Activated CD4-positive, alpha-beta T cell treated with anti-CD3 and anti-CD28 coated beads for 24 hours (primary cell): ENCODE measurements at regions not wholly inside any gene's neighbourhood (a gene's known extent, or its start where the extent isn't known, plus 50 kb on each side); places are given as distances from the start of the nearest gene placed in this dataset.
"Not testable (repeated sequence)": the region's sequence is repeated elsewhere in the genome, so short reads cannot be mapped to it uniquely, and the experiment has no call there.

ENCODE experiments used
- DNase-seq, 2 donors: peaks; one replicate each; pipeline ENCODE4 v3.0.0-alpha.2; 2020; ENCODE audit warnings: low read depth in 2 of 2

DNA sequence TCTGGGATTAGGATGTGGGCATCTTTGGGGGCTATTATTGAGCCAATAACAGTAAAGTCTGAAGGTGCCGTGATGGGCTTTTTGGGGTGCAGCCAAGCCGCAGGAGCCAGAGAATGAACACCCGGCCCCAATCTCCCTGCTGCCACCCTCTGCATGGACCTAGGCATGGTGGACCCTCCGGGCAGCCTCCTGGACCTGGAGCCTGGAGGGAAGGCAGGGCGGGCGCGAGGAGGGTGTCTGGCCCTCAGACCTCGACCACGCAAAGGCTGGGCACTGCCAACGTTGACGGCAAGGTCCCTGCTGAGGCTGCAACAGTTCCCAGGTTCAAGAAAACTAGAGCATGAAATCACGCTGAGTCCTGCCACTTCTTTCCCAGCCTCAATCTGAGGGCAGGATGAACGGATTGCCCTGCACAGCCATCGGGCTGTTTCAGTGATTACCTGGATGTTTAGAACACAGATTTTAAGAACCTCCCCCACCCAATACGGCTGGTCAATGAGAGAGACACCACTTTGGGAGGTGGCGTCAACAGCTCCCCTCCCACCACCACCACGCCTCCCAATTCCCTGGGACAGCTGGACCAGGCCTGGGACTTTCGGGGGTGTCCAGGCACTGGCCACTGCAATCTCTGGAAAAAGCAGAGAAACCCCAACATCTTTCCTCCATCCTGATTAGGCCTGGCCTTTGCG lies 147.4 kb downstream of the NPIPB11 start:
- not testable (repeated sequence) for DNase-seq

DNA sequence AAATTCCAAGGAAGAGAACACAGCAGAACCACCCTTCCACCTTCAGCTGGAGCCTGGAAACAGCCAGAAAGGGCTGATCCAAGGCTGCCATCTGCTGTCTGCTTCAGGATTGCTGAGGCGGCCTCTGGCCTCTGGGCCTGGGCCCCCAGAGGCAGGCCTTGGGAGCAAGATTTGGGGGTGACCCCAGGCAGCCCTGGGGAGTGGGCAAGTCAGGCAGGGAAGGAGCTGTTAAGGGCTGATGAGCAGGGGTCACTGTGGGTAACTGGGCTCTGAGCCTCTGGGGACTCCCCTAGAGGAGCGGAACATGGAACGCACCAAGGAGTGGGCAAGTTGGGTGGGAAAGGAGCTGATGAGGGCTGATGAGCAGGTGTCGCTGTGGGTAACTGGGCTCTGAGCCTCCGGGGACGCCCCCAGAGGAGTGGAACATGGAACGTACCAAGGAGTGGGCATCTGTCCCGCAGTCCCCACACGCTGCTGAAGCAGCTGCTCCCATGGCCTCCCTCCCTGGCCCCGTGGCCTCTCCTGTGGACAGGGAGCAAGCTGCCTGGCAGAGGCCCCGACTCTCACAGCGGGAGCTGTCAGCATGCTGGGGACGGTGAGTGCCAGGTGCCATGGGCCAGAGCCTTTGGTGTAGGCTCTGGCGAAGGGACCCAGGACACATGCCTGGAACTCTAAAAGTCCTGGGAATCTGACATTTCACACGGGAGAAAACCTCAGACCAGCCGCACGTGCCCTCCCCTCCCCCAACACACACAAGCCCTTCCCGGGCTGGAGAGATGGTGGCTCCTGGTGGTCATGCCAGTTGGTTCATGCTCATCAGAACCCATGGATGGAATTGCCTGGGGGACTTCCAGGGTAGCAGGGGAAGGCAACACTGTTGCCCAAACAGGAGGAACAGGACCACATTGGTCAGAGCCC lies 148.8 kb downstream of the NPIPB11 start:
- not testable (repeated sequence) for DNase-seq

DNA sequence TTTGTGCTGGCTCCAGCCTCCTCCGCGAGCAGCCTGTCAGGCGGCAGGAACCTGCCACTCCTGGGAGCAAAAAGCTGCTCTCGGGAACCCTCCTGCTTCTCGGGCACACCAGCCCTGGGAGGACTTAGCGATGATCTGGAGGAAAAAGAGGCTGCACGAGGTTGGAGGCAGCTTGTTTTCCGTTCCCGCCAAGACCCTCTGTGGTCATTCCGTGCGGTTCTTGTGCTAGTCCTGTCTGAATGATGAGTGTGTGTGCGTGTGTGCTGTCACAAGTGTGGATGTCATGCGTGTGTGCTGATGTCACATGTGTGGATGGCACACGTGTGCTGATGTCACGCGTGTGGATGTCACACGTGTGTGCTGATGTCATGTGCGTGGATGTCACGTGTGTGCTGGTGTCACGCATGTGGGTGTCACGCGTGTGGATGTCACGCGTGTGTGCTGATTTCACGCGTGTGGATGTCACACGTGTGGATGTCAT lies 150.0 kb downstream of the NPIPB11 start:
- DNase-seq = no peak

DNA sequence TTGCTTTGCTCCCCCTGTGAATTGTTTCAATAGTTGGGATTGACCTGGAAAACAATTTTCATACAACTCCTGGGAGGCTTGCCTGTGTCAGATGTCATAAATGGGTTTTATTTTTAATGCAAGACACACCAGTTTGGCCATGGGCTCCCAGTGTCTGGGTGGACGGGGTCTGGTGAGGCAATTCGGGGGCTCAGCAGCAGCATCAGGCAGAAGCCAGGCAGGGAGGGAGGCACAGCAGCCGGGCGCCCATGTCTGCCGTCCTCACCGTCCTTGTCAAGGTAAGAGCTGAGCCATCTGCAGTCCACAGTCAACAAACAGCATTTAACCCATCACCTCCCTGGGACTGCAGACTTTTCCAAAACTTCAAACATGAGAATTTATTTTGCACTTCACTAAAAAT lies 150.6 kb downstream of the NPIPB11 start:
- not testable (repeated sequence) for DNase-seq

DNA sequence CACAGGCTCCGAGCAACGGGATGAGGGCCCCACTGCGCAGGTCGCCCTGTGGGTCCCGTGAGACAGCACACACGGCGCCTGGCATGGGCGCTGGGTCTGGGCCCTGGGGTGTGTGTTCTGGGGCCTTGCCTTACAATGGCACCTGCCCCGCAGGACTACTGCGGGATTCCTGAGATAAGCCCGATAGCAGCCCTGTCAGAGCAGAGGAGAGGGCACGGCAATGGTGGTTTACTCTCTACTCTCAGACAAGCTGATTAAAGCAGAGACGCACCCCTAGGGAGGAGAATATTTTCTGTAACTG lies 151.1 kb downstream of the NPIPB11 start:
- DNase-seq = not testable (repeated sequence)

DNA sequence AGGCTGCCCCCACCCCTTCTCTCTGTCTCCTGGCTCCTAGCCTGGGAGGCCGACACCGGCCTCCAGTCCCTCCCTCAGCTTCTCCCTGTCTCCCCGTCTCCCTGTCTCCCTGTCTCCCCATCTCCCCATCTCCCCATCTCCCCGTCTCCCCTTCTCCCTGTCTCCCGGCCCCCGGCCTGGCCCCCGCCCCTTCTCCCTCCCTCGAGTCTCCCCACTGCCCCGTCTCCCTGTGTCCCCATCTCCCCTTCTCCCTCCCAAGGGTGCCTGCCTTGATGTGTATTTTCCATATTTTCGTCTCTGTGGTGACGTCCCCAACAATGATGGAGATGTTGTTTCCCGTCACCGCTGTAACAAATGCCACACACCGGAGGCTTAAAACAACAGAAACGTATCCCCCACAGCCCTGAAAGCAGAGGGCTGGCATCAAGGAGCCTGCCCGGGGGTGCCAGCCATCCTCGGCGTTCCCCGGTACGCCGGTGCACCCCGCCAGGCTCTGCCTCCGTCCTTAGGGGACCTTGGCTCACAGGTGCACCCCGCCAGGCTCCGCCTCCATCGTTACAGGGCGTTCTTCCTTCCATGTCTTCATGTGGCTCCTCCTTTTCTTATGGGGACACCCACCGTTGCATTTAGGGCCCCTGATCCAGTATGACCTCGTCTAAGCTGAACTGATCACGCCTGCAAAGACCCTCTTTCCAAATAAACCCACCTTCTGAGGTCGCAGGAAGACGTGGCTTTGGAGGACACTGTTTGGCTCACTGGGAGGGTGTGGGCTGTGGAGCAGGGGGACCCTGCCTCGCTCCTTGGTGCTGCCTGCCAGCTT lies 151.6 kb downstream of the NPIPB11 start:
- no peak for DNase-seq

DNA sequence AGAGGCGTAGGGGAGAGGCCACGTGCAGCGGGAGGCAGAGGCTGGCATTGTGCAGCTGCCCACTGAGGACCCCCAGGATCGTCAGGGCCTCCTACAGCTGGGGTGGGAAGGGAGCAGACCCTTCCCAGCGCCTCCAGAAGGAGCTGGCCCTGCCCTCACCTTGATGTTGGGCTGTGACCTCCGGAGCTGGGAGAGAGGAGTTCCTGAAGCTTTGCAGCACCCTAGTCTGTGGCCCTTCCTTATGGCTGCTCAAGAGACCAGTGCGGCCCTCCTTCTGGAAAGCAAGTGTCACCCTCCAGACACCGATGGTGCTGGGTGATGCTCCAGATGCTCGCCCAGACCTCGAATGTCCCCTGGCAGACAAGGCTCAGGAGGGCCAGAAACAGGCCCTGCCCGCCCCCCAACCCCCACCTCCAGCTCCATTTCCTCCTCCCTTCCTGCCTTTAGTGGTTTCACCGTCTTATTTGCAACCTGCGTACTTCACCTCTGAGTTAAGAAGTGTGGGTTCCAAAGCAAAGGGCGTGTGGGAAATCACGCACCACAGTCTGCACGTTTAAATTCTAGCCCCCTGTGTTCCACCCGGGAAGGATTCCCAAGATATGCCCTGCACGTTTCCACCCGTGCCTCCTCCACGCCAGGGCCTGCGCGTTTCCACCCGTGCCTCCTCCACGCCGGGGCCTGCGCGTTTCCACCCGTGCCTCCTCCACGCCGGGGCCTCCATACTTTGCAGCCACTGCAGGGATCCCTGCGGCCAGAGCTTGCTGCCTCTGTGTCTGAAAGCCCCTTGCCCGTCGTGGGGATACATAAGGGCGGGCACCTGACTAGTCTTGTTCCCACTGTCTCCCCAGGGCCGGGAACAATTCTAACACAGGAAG lies 152.6 kb downstream of the NPIPB11 start:
- DNase-seq = not testable (repeated sequence)

DNA sequence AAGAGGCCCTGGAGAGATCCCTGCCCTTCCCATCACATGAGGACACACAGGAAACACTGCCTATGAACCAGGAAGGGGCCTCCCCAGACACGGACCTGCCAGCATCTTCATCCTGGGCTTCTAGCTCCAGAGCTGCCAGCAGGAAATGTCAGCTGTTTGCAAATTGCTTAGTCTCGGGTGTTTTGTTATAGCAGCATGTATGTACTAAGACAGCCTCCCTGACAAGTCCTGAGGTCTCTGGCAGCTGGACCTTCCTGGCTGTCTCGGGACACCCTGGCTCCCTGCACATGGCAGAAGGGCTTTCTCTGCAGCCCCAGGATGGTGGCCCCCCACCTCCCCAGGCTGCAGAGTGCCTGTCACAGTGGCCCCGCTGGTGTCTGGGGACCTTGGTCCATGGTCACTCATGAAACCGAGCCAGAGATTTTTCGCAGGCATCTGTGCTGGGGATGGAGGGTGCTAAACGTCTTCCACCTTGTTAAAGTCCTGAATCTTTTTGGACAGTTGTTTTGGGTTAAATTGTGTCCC lies 153.4 kb downstream of the NPIPB11 start:
- DNase-seq = not testable (repeated sequence)

DNA sequence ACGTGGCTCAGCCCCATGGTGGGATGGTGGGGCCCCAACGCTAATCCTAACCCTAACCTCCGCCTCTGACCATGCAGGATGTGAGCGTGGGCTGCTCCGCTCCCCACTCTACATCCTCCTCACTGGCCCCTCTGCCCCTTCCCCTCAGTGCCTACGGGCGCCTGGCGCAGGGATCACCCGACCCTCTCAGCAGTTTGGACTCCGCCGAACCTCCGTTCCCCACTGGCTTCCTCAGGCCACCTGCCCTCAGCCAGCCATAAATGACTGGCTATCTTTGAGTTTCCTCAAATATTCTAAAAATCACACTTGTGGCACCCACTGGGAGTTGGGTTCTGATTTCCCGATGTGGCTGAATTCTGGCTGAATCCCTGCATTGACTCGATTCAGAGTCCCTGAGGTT lies 154.2 kb downstream of the NPIPB11 start:
- DNase-seq = not testable (repeated sequence)

DNA sequence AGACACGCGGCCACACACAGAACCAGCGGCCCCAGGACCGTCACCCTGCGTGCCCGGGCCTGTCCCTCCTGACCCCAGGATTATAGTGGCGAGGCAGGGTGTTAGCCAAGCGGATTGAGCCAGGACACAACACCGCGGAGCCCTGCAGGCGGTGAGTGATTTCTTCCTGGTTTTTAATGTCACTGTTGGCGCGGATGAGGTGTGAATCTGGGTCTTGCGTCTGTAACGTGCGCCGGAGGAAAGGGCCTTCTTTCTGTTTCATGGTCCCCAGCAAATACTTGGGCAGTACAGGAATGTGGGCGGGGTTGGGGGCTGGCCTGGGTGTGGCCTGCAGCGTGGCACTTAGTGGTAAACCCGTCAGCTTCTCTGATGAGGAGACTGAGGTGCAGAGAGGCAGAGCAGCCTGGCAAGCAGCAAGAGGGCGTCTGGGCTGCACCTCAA lies 154.9 kb downstream of the NPIPB11 start:
- not testable (repeated sequence) for DNase-seq

DNA sequence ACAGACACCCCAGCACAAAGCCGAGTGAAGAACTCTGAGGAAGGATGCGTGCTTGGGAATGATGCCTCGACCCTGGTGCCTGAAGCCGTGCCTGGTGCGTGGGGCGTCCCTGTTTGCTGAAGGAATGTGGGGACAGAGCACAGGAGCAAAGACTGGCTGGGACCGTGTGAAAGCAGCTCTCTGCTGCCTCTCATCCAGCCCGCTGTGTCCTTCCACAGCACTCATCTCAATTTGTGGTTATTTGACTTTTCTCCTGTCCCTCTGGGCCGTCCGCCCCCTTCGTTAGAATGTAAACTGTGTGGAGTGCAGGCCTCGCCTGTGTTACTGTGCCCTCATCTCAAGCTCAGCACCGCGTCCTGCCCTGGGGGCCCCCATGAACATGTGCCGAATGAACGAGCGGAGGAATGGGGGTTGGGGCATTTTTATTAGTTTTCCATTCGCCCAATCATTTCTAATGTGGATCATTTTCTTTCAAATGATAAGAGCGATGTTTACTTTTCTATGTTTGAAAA lies 155.5 kb downstream of the NPIPB11 start:
- DNase-seq = not testable (repeated sequence)

DNA sequence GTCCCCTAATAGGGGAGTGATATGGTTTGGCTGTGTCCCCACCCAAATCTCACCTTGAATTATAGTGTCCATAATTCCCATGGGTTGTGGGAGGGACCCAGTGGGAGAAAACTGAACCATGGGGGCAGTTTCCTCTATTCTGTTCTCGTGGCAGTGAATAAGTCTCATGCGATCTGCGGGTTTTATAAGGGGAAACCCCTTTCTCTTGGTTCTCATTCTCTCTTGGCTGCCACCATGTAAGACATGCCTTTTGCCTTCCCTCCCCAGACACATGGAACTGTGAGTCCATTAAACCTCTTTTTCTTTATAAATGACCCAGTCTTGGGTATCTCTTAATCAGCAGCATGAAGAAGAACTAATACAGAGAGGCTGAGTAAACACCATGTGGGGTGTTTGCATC lies 156.0 kb downstream of the NPIPB11 start:
- not testable (repeated sequence) for DNase-seq

DNA sequence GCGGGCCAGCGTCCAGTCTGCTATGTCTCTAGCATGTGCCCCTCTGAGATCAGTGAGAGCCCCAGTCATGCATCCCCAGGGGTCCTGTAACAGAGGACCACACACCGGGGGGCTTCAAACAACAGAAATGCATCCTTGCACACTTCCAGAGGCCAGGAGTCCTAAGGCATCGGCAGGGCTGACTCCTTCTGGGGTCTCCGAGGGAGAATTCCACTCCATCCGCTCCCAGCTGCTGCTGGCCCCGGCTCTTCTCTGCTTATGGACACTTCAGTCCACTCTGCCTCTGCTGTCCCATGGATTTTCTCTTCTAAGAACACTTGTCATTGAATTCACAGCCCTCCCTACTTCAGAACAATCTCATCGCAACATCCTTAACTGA lies 157.6 kb downstream of the NPIPB11 start:
- not testable (repeated sequence) for DNase-seq

DNA sequence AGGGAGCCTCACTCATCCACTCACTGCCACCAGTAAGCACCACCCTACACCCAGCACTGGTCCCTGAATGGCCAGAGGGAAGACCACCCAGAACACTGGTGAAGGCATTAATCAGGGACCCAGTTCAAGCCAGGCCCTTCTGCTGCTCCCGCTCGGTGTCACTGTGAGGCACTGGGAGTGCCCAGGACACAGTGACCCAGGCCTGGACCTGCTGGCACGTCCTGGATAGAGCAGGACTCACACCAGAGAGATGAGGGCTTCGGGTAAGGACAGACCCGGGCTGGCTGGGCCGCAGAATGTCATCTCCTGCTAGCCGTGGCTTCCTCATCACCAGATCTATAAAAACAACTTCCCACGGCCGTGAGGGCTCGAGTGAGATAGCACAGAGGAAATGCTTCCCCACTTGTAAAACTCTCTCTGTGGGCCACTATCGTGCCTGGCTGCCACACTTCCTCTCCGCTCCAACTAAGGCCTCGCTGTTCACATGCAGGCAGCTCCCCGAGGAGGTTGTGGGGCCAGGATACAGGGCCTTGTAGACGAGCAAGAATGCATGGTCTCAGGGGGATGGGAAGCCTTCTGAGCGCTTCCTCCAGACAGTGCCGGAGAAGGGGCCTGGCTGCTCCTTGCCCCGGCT lies 158.1 kb downstream of the NPIPB11 start:
- DNase-seq = not testable (repeated sequence)

DNA sequence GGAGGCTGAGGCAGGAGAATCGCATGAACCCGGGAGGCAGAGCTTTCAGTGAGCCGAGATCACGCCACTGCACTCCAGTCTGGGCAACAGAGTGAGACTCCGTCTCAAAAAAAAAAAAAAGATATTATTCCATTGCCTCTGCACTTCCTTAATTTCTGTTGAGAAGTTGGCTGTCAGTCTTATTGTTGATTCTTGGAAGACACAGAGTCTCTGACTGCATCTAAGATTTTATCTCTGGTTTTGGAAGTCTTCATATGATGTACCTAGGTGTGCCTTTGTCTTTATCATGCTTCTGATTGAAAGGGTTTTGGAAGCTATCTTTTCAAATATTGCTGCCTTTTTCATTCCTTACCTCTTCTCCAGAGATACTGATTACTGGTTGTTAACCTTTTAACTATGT lies 160.4 kb downstream of the NPIPB11 start:
- DNase-seq = not testable (repeated sequence)

DNA sequence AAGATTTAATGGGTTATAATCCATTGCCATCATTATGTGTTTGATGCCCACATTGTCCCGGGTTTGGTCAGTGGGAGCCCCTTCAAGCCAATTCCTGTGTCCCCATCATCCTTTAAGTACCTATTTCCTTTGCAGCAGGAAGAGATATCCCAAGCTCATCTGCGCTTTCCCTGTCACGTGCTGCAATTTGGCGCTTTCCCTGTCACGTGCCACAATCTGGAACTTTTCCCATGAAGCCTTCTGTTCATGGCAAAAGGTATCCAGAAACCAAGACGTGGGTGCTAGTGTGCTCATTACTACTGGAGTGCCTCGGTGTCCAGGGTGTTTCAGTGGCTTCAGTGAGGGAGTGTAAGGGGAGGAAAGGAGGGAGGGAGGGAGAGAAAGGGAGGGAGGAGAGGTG lies 168.5 kb downstream of the NPIPB11 start:
- no peak for DNase-seq

DNA sequence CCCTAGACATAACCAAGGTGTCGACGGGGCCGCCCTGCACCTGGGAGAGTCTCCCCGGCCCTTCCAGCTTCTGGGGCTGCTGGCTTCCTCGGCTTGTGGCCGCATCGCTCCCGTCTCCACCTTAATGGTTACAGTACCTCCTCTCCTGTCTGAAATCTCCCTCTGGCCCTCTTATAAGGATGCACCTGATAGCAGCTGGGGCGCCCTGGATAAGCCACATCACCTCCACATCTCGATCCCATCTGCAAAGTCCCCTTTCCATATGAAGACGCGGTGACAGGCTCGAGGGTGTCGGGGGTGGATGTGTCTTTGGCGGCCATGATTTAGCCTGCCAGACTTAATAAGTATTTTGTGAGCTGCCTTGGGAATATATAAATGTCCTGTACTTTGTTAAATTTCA lies 169.0 kb downstream of the NPIPB11 start:
- DNase-seq = not testable (repeated sequence)

DNA sequence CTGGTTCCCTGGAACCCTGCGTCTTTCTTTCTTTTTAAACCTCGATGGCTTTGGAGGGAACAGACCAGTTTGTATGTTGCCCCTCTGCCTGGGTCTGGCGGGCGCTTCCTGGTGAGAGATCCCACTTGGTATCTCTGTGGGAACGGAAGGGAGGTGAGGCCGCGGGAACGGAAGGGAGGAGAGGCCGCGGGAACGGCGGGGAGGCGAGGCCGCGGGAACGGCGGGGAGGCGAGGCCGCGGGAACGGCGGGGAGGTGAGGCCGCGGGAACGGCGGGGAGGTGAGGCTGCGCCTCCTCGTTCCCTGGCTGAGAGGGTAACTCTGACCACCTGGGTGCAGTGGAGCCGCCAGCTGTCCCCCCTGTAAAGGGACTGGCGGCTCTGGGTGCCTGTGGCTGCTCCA lies 169.5 kb downstream of the NPIPB11 start:
- DNase-seq = not testable (repeated sequence)

DNA sequence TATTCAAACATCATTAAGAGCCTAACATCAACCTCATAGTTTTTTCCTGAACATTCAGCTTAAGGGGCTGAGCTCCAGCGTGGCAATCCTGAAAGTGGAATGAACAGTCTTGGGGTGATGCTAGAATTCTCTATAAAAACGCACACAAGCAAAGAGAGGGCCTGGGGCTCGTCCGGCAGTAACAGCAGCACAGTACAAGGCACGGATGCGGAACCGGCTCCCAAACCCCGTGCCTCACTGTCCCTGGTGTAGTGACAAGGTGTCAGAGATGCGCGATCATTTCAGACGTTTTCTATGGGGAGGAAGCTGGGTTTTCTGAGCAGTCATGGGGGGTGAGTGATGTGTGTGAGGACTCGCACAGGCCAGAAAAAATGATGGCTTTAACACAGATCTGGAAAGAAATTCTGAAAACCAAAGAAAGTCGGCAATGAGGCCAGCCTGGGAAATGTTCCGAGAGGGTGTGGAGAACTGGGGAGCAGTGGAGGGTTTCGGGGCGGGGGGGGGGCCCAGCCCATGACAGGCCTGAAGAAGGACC lies 170.6 kb downstream of the NPIPB11 start:
- not testable (repeated sequence) for DNase-seq
